AG09319 (cell line): ENCODE measurements at regions not wholly inside any gene's neighbourhood (a gene's known extent, or its start where the extent isn't known, plus 50 kb on each side); places are given as distances from the start of the nearest gene placed in this dataset.

Experiments
- DNase-seq: peaks from one replicate; pipeline ENCODE4 v3.0.0-alpha.2; 2010; ENCODE audit warnings: low read depth; ENCODE audit errors: extremely low read depth
- TF ChIP-seq, protein P1 (sequence below): IDR thresholded peaks from 2 replicates; pipeline ENCODE4 v1.5.1; 2011; ENCODE audit warnings: low read depth, mild to moderate bottlenecking, inconsistent platforms, low read length, moderate library complexity

GRCh38 chr10:113219446-113219845, 269.4 kb downstream of the TCF7L2 start:
- TF ChIP-seq, protein P1, sequence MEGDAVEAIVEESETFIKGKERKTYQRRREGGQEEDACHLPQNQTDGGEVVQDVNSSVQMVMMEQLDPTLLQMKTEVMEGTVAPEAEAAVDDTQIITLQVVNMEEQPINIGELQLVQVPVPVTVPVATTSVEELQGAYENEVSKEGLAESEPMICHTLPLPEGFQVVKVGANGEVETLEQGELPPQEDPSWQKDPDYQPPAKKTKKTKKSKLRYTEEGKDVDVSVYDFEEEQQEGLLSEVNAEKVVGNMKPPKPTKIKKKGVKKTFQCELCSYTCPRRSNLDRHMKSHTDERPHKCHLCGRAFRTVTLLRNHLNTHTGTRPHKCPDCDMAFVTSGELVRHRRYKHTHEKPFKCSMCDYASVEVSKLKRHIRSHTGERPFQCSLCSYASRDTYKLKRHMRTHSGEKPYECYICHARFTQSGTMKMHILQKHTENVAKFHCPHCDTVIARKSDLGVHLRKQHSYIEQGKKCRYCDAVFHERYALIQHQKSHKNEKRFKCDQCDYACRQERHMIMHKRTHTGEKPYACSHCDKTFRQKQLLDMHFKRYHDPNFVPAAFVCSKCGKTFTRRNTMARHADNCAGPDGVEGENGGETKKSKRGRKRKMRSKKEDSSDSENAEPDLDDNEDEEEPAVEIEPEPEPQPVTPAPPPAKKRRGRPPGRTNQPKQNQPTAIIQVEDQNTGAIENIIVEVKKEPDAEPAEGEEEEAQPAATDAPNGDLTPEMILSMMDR = no peak

GRCh38 chr10:113221756-113222168, 271.7 kb downstream of the TCF7L2 start:
- no peak for DNase-seq
- TF ChIP-seq, protein P1 = no peak

More at GRCh38 chr10:113219446-113219845, 269.4 kb downstream of the TCF7L2 start:
- no peak for DNase-seq

GRCh38 chr10:113222207-113222606, 272.2 kb downstream of the TCF7L2 start:
- no peak for DNase-seq
- TF ChIP-seq, protein P1 = no peak

- TF ChIP-seq, protein P1 = no peak
- DNase-seq = no peak
Observed at GRCh38 chr10:113225364-113225763, 275.3 kb downstream of the TCF7L2 start.

GRCh38 chr10:113225903-113226302, 275.9 kb downstream of the TCF7L2 start:
- TF ChIP-seq, protein P1 = no peak
- no peak for DNase-seq

DNA sequence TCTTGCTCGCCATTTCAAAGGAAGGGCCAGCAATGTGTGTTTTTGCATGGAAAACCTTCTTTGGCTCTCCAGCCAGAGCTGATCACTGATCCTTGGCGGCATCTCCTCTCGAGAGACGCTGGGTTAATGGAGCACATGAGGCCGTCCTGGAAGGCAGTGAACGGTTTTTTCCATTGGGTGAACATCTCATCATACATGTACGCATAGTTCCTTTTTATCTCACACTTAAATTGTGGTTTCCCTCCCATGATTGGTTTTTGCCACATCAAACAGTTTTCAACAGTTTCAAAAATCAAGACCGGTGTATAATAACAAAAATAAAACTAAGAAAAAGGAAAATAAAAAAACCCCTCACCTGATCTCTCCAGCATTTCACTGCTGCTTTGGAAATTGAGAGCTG, 276.4 kb downstream of the TCF7L2 start:
- no peak for DNase-seq
- TF ChIP-seq, protein P1 = no peak

DNA sequence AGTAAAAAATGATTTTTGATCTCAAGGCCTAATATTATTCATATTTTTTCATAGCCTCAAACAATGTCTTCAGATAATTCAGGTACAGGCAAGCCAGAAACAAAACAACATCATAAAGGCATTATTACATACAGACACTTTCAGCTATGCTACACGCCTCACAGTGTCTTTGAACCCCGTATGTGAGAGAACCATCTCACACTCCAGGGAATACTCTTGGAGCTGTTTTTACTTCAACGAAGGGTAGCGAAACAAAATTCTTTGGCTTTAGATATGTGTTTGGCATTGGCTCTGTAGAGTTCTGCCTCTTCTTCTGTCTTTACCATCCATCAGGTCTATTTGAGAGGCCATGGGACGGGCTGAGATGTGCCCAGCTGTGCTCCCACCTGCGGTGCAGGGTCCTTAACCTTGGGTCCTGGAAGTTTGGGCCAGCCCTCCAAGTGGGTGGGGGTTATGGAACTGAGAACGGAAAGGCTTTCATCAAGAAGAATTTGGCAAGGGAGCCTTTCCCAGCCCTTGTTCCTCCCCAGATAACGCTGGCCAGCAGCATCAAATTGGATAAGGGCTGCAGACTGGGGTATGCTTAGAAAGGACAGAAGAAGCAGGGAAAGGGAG, 276.9 kb downstream of the TCF7L2 start:
- TF ChIP-seq, protein P1 = no peak
- DNase-seq = no peak
